ENCODE measurements at regions not wholly inside any gene's neighbourhood (a gene's known extent, or its start where the extent isn't known, plus 50 kb on each side); places are given as distances from the start of the nearest gene placed in this dataset.
"Not testable (repeated sequence)": the region's sequence is repeated elsewhere in the genome, so short reads cannot be mapped to it uniquely, and the experiment has no call there.

GRCh38 chr1:115529216-115529897 is 112.4 kb upstream of the VANGL1 start:
- whole genome bisulfite sequencing: 86% methylated on average over 2 of the region's 2 CpGs
- no peaks in the 10 kb centered on the region for H3K4me1 ChIP-seq (ENCODE audit: control insufficient read depth in 4 of 4, insufficient read depth in 4 of 4, low read length in 3 of 4)
- H3K36me3 ChIP-seq (ENCODE audit: control insufficient read depth in 4 of 4, insufficient read depth in 3 of 4, low read depth in 1 of 4, low read length in 3 of 4): no peaks in the 10 kb centered on the region
- no peaks in the 10 kb centered on the region for H3K9me3 ChIP-seq (ENCODE audit: control insufficient read depth in 4 of 4, low read length in 3 of 4)
- H3K9ac ChIP-seq (ENCODE audit: low read depth in 1 of 2, low read length in 2 of 2): no peak overlapping the region
- peaks cover 0 to 2% (median 0%) of the 10 kb centered on the region in 4 donors for H3K27me3 ChIP-seq (ENCODE audit: control insufficient read depth in 4 of 4, insufficient read depth in 4 of 4, low read length in 3 of 4)
- no peak overlapping the region for H3K27ac ChIP-seq (ENCODE audit: low read depth in 1 of 2, low read length in 2 of 2)
- DNase-seq (ENCODE audit: low spot score): no peak
- H3K4me3 ChIP-seq (ENCODE audit: low read depth in 1 of 3, low read length in 3 of 3): no peak overlapping the region
- TF ChIP-seq FOXA1 (IDR thresholded peaks at IDR 0.05) (no peak), REST (IDR thresholded peaks at IDR 0.05) (no peak), RXRA (IDR thresholded peaks at IDR 0.05) (no peak), HNF4A (conservative IDR thresholded peaks at IDR 0.05) (no peak), ZBTB33 (IDR thresholded peaks at IDR 0.05) (no peak)

DNA sequence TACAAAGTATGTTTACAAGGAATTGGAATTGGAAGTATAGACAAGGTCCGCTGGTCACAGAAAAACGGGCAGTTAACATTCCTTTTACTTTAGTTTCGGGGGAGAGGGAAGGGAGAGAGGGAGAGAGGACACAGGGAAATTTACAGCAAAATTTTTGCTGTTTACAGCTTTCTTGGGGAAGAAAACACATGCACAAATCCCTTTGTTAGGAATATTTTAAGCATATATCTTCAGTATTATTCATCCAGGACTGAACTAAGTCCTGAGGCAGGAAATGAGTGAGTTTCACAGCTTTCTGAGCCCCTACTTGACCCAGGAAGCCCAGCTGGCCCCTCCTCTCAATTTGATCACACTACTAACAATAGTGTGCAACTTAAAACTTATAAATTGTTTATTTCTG is 113.4 kb upstream of the VANGL1 start:
- H3K27me3 ChIP-seq (ENCODE audit: control insufficient read depth in 4 of 4, insufficient read depth in 4 of 4, low read length in 3 of 4); H3K36me3 ChIP-seq (ENCODE audit: control insufficient read depth in 4 of 4, insufficient read depth in 3 of 4, low read depth in 1 of 4, low read length in 3 of 4); H3K4me1 ChIP-seq (ENCODE audit: control insufficient read depth in 4 of 4, insufficient read depth in 4 of 4, low read length in 3 of 4); DNase-seq (ENCODE audit: low spot score); H3K9ac ChIP-seq (ENCODE audit: low read depth in 1 of 2, low read length in 2 of 2); H3K9me3 ChIP-seq (ENCODE audit: control insufficient read depth in 4 of 4, low read length in 3 of 4); H3K27ac ChIP-seq (ENCODE audit: low read depth in 1 of 2, low read length in 2 of 2); H3K4me3 ChIP-seq (ENCODE audit: low read depth in 1 of 3, low read length in 3 of 3): not testable (repeated sequence)
- WGBS: 69% methylated on average over 3 of the region's 3 CpGs

GRCh38 chr1:115527746-115528145 is 114.0 kb upstream of the VANGL1 start:
- WGBS: 79% methylated on average over 5 of the region's 5 CpGs
- no peaks in the 10 kb centered on the region for H3K36me3 ChIP-seq (ENCODE audit: control insufficient read depth in 4 of 4, insufficient read depth in 3 of 4, low read depth in 1 of 4, low read length in 3 of 4)
- H3K9me3 ChIP-seq (ENCODE audit: control insufficient read depth in 4 of 4, low read length in 3 of 4): no peaks in the 10 kb centered on the region
- no peak overlapping the region for H3K27ac ChIP-seq (ENCODE audit: low read depth in 1 of 2, low read length in 2 of 2)
- no peak for DNase-seq (ENCODE audit: low spot score)
- H3K27me3 ChIP-seq (ENCODE audit: control insufficient read depth in 4 of 4, insufficient read depth in 4 of 4, low read length in 3 of 4): peaks cover 0 to 2% (median 0%) of the 10 kb centered on the region in 4 donors
- H3K9ac ChIP-seq (ENCODE audit: low read depth in 1 of 2, low read length in 2 of 2): no peak overlapping the region
- TF ChIP-seq SP1 (IDR thresholded peaks at IDR 0.05) (no peak), MAX (IDR thresholded peaks at IDR 0.05) (no peak), CTCF (IDR thresholded peaks at IDR 0.05; ENCODE audit: low read depth, low read length, missing input control) (no peak)
- H3K4me1 ChIP-seq (ENCODE audit: control insufficient read depth in 4 of 4, insufficient read depth in 4 of 4, low read length in 3 of 4): no peaks in the 10 kb centered on the region
- H3K4me3 ChIP-seq (ENCODE audit: low read depth in 1 of 3, low read length in 3 of 3): no peak overlapping the region

Data from liver (tissue), 8 donors.